ENCODE measurements at regions not wholly inside any gene's neighbourhood (a gene's known extent, or its start where the extent isn't known, plus 50 kb on each side); places are given as distances from the start of the nearest gene placed in this dataset.
A peak's percentile ranks its signal among the peaks of the same experiment; 100 is the strongest.

DNA sequence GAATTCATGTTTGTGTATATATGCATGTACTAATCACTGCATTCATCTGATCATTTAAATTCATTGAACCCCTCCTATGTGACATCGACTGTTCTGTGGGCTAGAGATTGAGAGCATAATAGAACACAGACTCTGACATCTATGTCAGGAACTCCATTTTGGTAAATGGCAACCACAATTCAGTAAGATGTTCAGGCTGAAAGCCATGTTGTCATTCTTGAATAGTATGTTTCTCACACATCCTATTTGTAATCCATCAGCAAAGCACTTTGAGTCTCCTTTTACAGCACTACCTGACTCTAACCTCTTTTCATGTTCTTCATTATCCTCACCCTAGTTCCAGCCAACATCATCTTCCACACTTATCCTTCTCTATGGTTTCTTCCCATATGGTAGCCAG lies 413.8 kb upstream of the MEX3C start:
- DNase-seq: no peak

DNA sequence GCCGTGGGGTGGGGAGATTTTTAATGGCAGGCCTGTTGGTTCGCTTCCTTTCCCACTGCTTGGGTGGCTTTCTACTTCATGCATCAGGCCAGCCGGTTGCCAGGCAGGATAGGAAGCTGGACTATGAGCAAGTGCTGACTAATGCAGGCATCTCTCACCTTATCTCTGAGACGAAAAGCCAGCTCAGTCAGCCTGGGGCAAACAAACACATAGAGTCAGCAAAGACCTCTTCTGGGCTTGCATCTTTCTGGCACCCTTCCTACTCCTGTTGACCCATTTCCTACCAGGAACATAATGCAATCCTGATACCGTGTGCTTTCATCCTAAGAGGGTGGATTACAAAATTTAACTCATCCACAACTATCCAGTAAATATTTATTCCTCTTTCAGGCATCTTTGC lies 416.6 kb upstream of the MEX3C start:
- DNase-seq: no peak

DNA sequence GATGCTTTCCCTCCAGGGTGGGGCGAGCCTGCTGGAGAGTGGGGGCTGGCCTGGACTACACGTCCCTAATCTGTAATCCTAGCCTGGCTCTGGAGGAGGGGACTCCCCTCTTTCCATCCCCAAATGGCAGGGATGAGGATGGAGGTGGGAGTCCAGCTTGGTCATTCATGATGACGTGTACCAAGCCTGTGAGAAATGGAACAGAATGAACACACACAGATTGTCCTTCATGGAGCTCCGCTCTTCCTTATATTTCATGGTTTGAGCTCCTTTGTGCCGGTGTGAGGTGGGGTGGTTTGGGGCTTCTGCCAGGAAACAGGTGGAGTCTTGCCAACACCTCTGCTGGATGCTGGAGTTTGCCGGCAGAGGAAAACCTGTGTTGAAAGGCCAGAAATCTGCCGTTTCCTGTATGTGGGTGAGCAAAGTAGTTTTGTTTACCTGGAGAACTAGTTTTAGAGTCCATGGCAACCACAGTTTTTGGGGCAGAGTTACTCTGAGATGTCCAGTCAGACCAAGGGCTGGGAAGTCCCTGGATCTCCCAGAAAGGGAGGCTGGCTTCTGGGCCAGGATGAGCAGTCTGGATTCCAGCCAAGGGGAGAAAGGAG lies 417.6 kb upstream of the MEX3C start:
- peak; percentile 62 for DNase-seq

DNA sequence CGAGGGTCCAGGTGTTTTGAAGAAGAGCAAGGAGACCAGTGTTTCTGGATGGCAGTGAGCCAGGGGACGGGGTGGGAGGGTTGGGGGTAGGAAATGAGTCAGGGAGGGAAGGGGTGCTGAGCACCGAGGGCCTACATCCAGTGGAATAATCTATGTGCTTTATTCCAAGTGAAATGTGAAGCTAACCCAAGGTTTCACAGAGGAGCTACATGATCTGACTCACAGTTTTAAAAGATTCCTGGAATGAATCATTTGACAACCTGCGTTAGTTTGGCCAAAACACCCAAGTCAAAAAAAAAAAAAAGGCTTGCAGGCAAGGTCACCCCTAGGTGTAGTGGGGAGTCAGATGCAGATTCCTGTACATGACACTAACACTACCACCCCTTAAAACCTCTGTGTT lies 419.7 kb upstream of the MEX3C start:
- no peak for DNase-seq

DNA sequence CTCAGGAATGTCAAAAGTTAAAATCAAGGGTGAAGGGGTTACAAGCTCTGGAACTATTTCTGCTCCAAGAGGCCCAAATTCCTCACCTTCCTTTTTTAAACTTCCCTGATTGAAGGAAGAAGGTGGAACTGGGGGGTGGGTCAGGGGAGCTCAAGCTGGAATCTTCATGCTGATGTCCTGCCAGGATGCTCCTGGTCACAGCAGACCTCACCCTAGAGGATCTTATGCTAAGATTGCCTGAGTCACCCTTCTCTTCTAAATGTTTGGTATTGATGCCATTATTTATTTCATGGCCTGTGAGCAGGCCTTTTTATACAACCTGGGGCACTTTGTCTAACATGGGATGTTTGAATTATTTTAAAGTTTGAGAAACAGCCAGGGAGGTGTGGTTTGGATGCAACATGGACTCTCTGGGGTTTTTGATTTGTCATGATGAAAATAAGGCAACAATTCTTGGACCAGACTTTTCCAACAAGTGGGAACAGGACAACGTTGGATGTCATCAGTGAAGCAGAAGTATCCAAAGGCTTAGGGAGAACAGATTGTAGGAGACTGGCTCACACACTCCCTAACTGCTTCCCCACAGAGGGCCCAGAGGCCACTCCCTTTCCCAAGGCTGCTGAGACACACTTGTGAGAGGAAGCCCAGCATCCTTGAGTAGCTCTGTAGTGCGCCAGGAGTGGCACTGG lies 420.2 kb upstream of the MEX3C start:
- DNase-seq: no peak

DNA sequence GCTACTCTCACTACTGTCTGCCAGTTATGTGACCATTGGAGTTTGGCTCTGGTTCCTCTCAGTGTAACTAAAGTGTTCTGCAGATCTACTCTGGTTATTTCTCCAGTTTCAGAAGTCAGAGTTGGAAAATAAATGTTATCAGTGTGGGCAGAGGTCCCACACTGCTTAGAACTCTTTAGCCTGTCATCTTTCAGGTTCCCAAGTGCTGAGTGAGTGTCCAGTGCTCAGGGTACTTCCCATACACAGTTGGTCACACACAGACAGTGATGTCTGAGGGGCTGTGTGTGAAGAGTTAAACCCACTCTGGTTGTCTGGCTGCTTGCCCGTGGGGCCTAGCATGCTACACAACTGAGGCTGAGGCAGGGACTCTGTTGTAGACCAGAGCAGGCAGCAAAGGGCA lies 421.8 kb upstream of the MEX3C start:
- no peak for DNase-seq

DNA sequence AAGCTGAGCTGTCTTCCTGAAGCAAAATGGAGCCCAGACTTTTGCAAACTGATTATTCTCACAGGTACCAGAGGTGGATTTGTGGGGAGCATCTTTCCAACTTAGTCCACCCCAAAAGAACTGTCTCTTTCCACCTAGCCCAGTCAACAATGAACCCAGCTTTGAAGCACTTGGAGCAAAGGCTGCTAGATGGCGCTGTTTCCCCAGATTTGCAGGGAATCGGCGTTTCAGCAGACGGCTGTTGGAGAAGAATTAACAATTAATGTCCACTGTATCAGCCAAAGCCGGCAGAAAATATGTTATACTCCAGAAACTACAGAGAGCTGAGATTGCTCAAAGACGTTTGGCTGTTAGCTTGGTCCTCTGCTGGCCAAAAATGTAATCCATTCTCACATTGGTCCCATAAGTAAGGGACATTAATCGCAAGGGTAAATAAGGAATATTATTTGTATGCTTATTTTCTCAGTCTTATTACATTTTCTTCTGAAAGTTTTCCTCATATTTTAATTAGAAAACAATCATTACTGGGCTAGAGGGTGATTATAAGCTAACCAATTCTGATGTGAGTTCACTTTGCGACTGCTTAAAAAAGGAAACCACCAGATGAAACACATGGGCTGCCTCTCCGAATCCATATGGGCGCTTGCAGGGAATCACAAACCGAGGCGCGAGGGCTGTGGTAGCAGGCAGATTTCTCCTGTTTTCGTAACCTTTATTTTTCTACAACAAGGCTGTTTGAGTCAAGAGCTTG lies 423.8 kb upstream of the MEX3C start:
- peak; percentile 84 for DNase-seq

DNA sequence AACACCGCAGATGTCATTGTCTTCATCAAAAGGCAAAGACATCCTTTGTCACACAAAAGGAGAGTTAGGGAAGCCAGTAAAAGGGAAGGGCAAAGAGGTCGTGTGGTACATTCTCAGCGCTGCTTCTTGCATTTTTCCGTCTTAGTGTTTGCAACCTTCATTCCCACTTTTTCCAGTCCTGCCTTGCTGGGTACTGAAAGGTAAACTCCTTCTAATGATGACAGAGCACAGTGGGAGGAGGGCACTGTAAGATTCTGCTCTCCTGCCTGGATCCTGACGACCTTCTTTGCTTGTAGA lies 424.3 kb upstream of the MEX3C start:
- DNase-seq: no peak

DNA sequence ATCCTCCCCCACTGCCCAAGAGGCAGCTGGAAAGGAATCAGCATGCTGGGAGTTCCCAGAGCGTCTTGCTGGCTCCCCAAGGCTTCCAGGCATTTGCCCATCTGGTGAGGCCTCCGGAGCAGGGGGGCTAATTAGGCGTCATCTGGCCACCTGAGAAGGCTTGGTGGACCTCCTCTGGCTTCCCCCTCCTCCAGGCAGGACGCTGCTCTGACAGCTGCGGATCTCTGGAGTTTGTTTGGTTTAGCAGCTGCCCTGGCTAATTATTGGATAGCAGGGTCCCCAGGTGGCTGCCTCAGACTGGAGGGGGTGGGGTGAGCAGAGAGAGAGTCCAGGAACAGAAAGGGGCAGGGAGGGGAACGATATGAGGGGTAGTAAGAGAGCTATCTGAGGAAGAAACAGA lies 425.2 kb upstream of the MEX3C start:
- peak; percentile 86 for DNase-seq

DNA sequence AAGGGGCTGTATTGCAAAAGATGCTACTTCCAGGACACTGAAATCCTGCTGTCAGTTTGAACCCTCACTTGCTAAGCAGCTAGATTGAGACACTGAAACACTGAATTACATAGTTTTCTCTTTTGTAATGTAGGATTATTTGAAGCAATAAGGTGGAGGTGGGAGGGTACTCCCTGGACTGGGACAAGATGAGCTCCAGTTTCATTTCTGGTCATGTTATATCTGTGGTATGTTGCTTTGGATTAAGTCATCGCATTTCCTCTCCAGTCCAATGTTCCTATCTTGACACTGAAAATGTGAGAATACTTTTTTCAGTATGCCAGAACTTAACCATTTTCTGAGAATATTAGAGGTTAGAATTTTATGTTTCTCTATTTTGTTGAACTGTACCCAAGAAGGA lies 426.2 kb upstream of the MEX3C start:
- no peak for DNase-seq

DNA sequence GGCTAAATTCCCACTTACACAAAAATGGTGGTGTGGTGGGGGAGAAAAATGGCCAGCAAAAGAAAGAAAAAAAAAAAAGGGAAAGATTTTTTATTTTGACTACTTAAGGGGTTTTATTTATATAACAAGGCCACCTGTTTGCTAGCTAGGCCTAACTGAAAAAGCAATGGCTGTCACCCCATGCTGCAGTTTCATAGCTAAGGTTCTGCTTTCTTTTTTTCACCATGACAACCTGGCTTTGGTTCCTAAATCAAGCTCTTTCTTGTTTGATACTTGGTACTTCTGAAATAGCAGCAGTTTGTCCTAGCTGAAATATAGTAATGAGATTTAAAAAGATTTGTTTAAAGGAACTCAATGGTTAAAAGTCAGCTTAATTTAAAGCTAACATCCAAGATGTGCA lies 433.2 kb upstream of the MEX3C start:
- no peak for DNase-seq

DNA sequence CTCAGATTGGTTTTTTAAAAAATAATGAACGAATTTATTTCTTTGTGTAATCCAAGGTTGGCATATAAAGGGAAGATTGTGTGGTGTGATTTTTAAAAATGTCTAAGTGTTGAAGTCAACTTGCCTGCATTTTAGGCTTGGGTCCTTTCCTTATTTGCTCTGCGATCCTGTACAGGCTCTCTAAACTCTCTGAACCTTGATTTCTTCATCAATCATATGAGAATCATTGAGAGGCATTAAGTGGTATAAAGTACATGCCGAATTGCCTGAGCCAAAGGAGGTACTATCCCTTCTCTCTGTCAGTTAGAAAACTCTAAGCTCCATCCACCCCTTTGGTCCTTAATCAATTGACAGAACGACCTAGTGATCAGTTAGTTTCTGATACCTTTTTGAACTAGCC lies 440.4 kb upstream of the MEX3C start:
- no peak for DNase-seq

DNA sequence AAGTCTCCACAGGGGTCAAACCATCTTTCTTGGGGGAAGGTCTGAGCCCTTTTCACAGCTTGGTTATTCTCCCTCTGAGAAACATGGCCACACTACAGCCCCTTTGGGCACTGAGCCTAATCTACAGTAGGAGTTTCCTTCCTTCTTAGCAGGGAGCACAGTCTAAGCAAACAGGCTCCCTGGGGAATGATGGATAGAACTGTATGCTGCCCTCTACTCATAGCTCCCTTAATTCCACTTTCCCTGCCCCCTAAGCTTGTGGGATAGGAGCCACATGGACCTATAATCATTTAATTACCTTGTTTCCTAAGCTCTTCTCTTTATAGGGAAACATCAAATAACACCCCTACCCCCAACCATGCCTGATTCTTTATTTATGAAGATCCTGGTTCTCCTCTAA lies 442.1 kb upstream of the MEX3C start:
- DNase-seq: no peak

DNA sequence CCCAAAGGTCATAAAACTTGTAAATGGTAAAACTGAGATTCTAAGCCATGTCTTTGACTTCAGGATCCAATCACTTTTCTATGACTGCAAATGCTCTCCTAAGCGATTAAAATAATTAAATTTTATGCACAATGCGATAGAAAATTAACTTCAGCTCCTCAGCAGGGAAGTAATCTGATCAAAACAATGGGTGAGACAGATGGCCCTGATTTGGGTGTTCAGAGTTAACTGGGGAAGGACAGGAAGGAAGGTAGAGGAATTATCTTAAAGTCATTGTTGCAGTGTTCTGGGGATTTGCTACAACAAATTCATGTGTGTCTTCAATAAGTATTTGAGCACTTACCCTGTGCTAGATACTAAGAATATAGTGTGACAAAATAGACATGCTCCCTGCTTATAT lies 446.0 kb upstream of the MEX3C start:
- no peak for DNase-seq

DNA sequence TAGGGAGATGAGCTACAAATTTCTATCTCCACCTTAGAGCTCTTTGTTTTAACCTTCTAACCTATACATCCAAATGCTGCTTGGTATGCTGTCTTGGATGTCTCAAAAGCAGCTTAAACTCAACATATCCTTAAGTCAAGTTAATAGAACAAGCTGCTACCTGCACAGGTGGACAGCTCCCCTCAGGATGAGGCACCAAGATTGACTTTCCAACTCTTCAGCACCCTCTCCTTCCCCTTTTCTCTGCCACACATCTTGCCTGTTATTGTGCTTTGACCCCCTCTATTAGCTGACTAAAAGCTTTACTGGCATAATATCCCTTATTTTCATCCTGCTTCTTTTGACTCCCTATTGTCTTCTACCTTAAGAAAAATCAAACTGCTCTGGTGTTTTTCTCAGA lies 448.1 kb upstream of the MEX3C start:
- DNase-seq: no peak

DNA sequence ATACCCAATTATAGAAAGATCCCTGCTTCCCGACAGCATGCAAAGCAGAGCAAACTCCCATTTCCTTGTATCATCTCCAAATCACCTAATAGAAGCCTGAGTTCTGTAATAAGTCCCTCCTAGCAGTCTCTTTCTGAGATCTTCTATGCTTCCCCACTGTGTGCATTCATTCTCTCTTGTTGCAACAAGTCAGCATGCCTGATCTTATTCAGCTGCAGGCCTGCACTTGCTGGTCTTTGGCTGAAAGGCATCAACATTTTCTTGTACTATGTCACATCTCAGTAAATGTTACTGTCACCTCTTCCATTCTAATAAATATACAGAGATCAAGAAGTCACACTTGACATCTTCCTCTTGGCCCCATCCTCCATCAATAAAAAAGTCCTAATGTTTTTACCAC lies 449.9 kb upstream of the MEX3C start:
- DNase-seq: no peak

DNA sequence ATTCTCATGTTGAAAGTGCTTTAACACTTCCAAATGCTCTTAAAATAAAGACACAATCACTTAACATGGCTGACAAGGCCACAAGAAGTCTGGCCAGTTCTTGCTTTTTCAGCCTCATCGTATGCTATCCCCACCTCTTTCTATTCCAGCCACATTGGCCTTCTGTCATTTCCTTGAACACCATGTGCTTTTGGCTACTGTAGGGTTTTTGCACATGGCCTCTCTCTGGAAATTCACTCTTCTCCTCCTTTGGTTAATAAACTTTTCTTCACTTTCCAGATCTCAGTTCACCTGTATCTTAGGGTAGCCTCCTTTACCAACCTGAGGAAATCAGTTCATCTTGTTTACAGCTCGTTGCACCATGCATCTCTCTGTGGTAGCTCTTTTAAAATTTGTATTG lies 450.5 kb upstream of the MEX3C start:
- no peak for DNase-seq

DNA sequence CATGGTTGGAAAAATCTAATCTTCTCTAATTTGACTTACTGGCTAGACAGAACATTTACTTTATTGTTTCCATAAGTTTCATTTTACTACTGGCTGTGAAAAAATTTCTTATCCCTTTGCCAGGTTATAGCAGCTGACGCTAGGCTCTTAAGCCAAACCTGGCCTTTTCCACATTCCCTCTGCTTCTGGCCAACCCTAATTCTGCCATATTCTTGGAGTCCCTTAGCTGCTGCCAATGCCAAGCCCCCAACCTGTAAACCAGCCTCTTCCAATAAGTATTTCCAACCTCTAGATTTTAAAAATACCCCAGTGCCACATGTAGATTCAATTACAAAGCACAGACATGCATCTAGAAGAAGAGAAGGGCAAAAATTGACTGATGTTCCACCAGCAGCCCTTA lies 452.3 kb upstream of the MEX3C start:
- DNase-seq: no peak

DNA sequence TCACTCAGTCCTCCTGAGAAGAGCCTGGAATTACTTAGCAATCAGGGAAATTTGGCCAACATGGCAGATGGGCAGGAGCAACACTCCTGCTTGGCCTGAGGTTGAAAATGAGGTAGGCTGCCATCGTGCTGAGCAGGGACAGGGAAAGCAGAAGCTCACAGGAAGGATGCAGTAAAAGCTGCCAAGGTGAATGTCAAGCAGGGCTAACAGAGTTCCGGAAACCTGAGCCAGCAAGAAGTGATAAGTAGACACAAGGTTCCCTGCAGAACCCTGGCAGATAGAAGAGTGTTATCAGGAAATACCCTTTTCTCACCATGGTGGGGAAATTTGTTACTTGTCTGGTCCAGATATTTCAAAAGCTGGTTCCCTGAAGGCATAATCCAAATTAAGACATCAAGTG lies 454.3 kb upstream of the MEX3C start:
- no peak for DNase-seq

DNA sequence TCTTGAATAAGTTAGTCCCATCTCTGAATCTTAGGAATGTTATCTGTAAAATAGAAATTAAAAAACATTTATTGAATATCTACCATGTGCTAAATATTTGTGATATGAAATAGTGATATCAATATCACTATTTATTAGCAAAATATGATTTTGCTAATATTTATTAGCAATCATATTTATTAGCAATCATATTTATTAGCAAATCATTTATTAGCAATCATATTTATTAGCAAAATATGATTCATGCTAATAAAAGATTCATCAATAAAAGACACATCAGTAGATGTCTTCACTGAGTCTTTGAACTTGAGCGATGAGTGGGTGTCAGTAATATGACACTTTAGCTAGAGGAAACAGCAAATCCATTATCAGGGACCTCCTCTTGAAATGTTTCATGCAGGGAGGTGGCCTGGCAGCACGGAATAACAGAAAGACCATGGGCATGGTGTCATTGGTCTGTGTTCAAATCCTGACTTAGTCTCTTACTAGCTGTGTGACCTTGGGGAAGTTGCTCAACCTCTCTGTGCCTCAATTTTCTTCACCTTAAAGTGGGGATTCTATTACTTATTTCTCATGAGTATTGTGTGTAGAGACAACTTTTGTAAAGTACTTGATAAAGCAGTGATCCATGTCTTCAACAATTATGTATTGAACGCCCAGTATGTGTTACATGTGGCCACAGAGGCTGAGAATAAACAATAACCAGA lies 456.2 kb upstream of the MEX3C start:
- no peak for DNase-seq

DNA sequence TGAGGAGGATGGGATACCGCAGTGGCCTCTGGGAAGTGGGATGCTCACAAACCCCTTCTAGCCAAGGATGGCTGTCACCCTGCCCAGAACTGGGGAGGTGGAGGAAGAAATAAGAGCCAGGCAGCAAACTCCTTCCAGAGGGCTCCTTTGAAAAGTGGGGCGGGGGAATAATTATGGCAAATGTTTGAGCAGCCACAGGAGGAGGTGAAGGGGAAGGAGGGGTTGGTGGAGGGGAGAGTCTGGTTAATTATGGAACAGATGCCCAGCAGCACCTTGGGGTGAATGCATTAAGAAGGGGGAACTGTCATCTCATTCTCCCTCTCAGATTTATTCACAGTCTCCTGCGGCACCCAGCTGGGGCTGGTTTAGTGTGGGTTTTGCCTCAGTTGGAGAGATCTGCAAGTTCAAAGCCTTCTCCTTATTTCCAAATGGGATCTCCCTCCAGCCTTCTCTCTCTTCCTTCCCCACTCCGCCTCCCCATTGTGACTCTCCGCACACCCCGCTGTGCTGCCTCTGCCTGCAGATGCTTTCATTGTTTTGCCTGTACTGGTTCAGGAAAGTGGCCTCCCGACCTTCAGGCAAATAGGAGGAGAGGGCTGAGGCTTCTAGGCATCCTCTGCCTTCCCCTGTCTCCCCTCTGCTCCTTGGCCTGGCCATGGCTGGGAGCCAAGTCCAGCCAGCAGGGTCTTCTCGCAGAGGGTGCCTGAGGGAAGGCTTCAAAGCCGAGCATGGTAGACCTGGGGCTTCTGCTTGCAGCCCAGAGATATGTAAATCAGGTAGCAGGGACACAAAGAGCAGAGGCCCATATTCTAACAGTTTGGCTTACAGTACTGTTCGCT lies 457.2 kb upstream of the MEX3C start:
- DNase-seq: peak; percentile 18

DNA sequence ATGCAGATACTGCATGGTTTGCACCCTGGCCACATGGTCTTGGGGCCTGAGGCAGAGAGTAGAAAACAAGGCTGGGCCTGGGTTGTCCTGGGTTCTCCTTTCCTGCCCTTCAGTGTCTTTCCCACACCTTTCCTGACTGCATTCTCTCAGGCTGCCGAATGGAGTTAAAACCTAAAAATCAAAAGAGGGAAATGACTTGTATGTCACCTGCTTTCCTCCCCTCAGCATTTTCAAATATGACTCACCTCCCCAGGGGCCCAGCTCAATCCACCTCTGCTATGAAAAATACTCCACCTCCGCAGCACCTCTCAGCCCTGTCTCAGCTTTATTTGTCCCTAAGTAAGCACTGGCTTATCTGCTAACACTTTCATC lies 457.8 kb upstream of the MEX3C start:
- DNase-seq: no peak

DNA sequence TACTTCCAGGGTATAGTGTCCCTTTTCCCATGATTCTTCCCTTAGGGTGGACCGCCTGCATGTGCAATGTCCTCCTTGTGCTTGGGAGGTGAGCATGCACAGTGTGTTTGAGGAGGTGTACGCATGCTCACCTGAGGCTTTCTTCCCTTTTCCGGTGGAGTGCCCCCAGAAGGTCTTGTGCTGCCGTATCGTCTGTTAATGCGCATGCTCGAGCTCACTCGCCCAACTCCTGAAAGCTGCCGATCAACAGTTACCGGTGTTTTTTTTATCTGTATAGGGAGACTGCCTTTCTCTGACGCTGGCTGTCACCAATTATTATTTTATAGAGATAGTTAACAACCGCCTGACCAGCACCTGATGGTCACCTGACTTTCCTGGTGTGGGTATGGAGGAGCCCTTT lies 458.8 kb upstream of the MEX3C start:
- no peak for DNase-seq

All from NCI-H1092 treated with DMSO at 0.1 percent for 48 hours (cell line).